NCI-H460 (cell line): ENCODE measurements at regions not wholly inside any gene's neighbourhood (a gene's known extent, or its start where the extent isn't known, plus 50 kb on each side); places are given as distances from the start of the nearest gene placed in this dataset.

Experiments used
- DNase-seq: peaks from one replicate; pipeline ENCODE4 v3.0.0-alpha.2; 2016; ENCODE audit warnings: low read depth; ENCODE audit errors: extremely low read depth

- DNase-seq, result no peak
These were observed 99.3 kb upstream of the ALDH1A3 start for GRCh38 chr15:100780208-100780800.

GRCh38 chr15:100781061-100781960 is 98.3 kb upstream of the ALDH1A3 start:
- DNase-seq, result no peak

- no peak for DNase-seq
These were observed 97.6 kb upstream of the ALDH1A3 start for GRCh38 chr15:100781961-100782530.

DNA sequence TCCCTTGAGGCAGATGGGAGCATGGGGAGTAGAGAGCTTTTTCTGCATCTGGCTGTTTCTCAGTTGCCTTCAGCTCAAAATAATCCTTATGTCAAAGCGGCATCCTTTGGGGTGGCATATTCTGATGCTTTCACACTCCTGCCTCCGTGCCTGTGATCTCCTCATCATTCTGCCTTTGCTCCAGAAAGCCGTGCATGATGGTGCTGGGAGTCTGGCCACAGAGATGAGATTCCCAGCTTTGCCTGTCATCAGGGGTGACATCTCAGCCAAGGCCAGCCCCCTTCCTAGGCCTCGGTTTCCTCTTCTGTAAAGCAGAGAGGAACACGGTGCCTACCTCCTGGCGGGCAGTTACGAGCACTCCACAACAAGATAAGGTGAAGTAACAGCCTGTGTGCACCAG is 96.3 kb upstream of the ALDH1A3 start:
- DNase-seq, result no peak

- DNase-seq, result no peak
These were observed 95.7 kb upstream of the ALDH1A3 start for GRCh38 chr15:100783760-100784492.

- no peak for DNase-seq
These were observed 95.0 kb upstream of the ALDH1A3 start for GRCh38 chr15:100784493-100785180.

DNA sequence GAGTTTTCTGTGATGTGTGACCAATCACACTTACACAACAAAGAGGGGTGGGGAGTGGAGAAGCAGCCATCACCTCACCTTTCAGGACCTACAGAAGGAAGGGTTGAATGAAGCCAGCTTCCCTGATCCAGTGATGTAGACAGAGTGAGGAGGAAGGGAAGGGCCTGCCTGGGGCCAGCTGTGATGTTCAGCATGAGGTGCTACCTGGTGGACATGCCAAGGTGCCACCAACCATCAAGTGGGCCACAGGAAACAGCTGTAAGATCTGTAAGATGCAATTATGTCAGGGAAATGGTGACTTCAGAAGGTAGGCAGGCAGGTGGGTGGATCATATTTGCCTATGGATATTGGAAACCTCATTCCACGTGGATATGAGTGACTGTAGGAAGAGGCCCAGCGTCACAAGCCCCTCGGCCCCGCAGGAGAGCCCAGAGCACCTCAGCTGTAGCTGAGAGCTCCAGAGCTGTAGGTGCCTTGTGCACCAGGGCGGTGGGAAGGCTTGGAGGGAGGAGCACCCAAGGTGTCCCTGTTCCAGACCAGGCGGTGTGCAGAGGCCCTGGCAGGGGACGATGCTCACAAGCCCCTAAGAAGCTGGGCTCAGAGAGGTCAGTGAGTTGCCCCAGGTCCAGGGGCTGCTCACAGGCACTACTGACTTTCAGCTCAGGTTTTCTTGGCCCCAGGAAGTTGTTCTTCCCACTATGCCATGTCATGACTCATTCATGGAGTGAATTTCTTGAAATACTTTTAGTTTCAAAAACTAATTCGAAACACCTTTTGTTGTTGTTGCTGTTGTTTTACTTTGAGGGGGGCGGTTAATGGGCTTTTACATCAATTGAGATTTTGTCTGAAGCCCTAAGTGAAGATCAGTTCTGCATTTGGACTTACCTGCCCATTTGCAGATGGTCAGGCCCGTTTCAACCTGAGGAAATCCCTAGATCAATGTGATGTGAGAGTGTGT is 94.2 kb upstream of the ALDH1A3 start:
- DNase-seq, result no peak

- DNase-seq, result no peak
These were observed 93.5 kb upstream of the ALDH1A3 start for GRCh38 chr15:100786139-100786531.

DNA sequence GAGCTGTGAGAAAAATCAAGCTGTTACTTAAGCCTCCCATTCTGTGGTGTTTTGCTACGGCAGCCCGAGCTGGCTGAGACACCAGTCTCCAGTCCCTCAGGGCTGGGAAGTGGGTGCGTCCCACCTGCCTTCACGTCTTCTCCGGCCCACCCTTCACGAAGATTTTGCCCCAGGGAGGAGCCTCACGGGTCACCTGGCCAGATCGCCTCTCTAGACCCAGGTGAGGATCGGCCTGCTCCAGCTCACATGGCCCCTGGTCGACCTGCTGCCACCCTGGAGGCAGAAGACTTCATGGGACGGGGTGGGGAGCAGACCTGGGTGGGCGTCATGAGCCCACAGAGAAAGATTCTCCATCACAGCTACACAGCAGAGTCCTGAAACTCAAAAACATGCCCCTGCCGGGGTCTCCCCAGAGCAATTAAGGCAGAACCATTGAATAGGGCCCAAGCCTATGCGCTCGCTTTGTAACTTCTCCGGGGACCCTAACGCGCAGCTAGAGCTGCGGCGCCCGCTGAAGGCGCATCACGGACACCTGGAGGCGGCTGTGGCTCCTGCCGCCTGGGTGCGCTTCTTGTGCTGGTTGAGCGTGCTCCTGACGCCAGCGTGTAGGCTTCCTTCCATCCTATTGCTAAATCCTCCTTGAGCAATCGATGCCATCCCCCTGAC is 92.6 kb upstream of the ALDH1A3 start:
- no peak for DNase-seq

DNA sequence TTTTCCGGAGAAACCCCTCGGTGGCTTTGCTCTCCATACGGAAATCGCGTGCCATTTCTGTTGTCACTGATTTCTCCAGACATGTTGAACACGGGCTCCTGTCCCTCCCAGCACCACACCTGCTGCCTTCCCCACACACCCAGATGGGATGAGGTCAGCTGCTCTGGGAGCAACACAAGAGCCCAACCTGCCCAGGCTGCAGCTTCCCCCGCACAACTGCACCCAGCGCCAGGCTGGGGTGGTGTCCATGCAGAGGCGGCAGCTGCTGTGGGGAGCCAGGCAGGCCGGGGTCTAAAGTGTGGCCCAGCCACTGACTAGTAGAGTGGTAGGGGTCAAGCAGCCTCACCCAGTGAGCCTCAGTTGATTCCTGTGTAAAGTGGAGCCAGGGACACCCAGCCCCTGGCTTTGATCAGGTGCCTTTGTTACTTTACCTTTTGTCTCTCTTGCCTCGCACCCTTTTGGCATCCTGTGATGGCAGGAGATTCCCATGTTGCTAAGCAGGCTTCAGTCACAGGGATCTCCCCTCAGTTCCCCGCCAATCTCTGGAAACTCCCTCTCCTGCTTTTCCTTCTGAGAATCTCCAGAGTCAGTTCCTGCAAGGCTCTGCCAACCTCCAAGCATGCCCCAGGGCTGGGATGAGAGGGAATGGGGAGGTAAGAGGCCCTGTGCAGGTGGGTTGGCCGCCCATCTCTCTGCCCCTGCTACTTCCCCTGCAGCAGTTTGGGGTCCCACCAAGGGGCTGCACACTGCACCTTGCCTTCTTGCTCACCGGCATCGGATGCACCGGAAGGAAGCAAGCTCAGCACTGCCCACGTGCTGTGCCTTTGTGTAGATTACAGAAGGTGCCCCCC is 91.8 kb upstream of the ALDH1A3 start:
- no peak for DNase-seq

DNA sequence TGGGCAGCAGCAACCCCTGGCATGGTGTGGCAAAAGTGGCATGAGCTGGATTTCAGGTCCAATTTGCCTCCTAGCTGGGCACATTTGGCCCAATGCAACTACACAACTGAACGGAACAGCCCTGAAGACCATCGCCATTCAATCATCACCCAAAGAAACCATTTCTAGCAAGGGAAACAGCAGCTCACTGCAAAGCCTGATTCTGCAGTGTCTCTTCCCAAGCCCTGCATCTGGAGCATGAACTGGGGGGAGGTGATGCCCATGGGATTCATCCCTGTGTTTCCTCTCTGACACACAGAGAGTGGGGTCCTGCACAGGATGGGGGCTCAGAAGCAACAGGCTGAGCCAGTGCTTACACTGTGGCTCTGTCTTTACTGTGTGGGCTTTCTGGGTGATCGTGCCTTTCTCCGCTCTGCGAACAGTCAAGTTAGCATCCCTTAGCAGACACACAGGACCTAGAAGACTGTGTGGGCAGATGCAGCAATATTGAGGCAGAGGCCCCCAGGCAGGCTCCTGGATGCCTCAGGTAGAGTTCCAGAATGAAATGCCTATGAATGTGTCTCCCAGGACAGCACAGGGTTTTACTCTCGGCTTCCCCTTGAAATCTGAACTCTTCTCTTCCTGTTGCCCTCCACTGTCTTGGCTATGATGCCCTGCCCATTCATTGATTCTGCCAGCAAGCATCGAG is 91.1 kb upstream of the ALDH1A3 start:
- DNase-seq, result no peak

DNA sequence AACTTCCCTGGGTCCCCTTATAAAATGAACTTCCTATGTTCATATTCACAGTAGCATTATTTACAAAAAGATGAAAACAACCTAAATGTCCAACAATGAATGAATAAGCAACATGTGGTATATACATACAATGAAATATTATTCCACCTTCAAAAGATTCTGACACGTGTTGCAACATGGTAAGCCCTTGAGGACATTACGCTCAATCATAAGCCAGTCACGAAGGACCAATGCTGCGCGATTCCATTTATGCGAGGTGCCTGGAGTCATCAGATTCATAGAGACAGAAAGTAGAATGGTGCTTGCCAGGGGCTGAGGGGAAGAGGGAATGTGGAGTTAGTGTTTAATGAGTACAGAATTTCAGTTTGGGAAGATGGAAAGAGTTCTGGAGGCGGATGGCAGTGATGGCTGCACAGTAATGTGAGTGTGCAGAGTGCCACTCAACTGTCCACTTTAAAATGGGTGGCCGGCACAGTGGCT is 88.8 kb upstream of the ALDH1A3 start:
- no peak for DNase-seq

DNA sequence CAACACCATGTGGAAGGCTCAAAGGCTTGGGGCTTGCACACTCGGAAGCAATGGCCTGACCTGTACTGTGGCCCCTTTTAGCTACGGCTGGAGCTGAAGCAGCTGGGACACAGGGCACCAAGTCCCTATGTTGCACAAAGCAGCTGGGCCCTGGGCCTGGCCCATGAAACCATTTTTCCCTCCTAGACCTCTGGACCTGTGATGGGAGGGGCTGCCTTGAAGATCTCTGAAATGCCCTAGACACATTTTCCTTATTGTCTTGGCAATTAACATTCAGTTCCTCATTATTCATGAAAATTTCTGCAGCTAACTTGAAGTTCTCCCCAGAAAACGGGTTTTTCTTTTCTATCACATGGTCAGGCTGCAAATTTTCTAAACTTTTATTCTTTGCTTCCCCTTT is 85.6 kb upstream of the ALDH1A3 start:
- DNase-seq, result no peak

GRCh38 chr15:100801256-100801900 is 78.3 kb upstream of the ALDH1A3 start:
- no peak for DNase-seq

DNA sequence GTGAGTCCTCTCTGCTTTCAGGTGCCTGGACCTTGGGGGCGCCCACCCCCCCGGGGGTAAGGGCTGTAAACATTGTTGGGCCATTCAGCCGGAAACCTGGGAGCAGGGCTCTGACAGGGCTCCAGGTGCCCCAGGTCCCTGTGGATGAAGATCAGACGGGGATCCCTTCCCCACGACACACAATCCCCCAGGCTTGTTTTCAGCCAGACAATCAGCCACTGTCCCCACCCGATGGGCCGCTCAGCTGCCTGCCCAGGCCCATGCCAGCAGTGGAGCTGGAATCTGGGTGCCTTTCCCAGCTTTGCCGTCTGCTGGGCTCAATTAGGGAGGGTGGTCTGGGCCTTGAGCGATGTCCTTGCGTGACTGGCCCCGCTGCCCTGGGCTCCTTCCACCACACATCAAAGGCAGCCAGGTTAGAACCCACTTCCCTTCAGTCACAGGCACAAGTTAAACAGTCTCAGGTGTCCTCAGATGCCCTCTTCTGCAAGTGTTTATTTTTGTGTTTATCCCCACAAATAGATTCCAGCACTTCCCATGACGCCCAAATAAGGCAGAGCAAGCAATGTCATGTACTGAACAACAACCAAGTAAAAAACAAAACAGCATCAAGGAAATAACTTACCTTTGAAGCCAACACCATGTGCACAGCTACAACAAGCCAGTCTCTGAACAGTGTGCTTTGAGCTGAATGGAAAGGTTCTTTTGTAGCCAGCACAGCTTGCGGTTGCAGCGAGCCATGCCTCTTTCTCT is 77.0 kb upstream of the ALDH1A3 start:
- DNase-seq, result no peak

GRCh38 chr15:100803171-100803440 is 76.5 kb upstream of the ALDH1A3 start:
- DNase-seq, result no peak
